ENCODE measurements at regions not wholly inside any gene's neighbourhood (a gene's known extent, or its start where the extent isn't known, plus 50 kb on each side); places are given as distances from the start of the nearest gene placed in this dataset.
A peak's percentile ranks its signal among the peaks of the same experiment; 100 is the strongest.
"Not testable (repeated sequence)": the region's sequence is repeated elsewhere in the genome, so short reads cannot be mapped to it uniquely, and the experiment has no call there.

- Histone ChIP-seq H3K27ac (ENCODE audit: low read depth, low read length) (no peak overlapping the region), H3K27me3 (ENCODE audit: control insufficient read depth, insufficient read depth, low read length) (no peaks in the 10 kb centered on the region), H3K4me1 (ENCODE audit: control insufficient read depth, insufficient read depth, low read length) (peaks cover 12% of the 10 kb centered on the region), H3K9me3 (ENCODE audit: control insufficient read depth, insufficient read depth, low read length) (0 out of 2 replicates have a peak, but pooled peaks cover 4% of the 10 kb centered on the region), H3K9ac (ENCODE audit: low read depth, low read length) (no peak overlapping the region), H3K36me3 (ENCODE audit: control insufficient read depth, insufficient read depth, low read length) (no peaks in the 10 kb centered on the region), H3K4me3 (ENCODE audit: low read depth, low read length) (no peak overlapping the region)
Measured at GRCh38 chr10:16184096-16184597, 252.7 kb upstream of the PTER start.

DNA sequence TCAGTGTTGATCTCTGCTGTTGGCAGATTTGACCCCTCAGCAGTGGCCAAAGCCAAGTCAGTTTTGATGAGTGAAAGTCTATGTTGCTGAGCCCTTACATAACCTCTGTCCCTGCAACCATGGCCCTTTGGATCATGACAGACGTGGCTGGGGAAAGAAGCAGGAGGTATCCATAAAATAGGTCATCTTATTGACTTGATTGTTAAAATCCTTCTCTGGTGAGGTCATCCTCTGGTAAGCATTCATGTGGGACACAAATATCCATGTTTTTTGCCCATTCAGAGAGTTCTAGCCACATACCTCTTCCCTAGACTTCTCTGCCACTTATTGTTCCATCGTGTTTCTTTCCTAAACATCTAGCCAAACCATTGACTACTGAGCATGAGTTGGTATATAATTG is 251.9 kb upstream of the PTER start:
- peaks cover 12% of the 10 kb centered on the region for H3K4me1 ChIP-seq (ENCODE audit: control insufficient read depth, insufficient read depth, low read length)
- 0 out of 2 replicates have a peak, but pooled peaks cover 4% of the 10 kb centered on the region for H3K9me3 ChIP-seq (ENCODE audit: control insufficient read depth, insufficient read depth, low read length)
- no peaks in the 10 kb centered on the region for H3K36me3 ChIP-seq (ENCODE audit: control insufficient read depth, insufficient read depth, low read length)
- no peaks in the 10 kb centered on the region for H3K27me3 ChIP-seq (ENCODE audit: control insufficient read depth, insufficient read depth, low read length)
- H3K27ac ChIP-seq (ENCODE audit: low read depth, low read length): no peak overlapping the region
- H3K9ac ChIP-seq (ENCODE audit: low read depth, low read length): no peak overlapping the region
- H3K4me3 ChIP-seq (ENCODE audit: low read depth, low read length): no peak overlapping the region

DNA sequence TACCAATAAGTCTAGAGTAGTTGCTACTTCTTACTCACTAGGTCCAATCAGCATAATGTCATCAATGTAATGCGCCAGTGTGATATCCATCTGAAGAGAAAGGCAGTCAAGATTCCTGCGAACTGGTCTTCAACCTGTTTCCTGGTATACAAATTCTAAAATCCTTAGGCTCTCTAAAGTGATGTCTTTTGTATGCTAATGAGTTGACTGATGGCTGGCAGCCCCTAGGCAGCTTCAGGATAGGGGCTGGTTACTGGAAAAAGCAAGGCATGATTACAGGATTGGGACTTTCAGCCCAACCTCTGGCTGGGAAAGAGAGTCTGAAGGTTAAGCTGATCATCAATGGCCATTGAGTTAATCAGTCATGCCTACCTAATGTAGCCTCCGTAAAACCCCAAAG is 250.2 kb upstream of the PTER start:
- H3K27me3 ChIP-seq (ENCODE audit: control insufficient read depth, insufficient read depth, low read length): no peaks in the 10 kb centered on the region
- H3K36me3 ChIP-seq (ENCODE audit: control insufficient read depth, insufficient read depth, low read length): no peaks in the 10 kb centered on the region
- 0 out of 2 replicates have a peak, but pooled peaks cover 4% of the 10 kb centered on the region for H3K9me3 ChIP-seq (ENCODE audit: control insufficient read depth, insufficient read depth, low read length)
- no peak overlapping the region for H3K9ac ChIP-seq (ENCODE audit: low read depth, low read length)
- H3K4me1 ChIP-seq (ENCODE audit: control insufficient read depth, insufficient read depth, low read length): peaks cover 12% of the 10 kb centered on the region
- no peak overlapping the region for H3K4me3 ChIP-seq (ENCODE audit: low read depth, low read length)
- H3K27ac ChIP-seq (ENCODE audit: low read depth, low read length): peak overlapping the region; percentile 25

DNA sequence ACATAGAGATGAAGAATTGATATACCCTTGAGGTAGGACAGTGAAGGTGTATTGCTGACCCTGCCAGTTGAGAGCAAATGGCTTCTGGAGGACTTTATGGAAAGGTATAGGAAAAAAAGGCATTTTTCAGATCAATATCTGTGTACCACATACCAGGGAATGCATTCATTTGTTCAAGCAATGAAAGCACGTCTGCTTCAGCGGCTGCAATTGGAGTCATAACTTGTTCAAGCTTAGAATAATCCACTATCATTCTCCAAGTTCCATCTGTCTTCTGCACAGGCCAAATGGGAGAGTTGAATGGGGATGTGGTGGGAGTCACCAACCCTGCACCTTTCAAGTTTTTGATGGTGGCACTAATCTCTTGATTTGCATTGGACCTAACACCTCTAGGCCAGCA is 249.6 kb upstream of the PTER start:
- Histone ChIP-seq H3K9me3 (ENCODE audit: control insufficient read depth, insufficient read depth, low read length) (0 out of 2 replicates have a peak, but pooled peaks cover 4% of the 10 kb centered on the region), H3K27me3 (ENCODE audit: control insufficient read depth, insufficient read depth, low read length) (no peaks in the 10 kb centered on the region)

DNA sequence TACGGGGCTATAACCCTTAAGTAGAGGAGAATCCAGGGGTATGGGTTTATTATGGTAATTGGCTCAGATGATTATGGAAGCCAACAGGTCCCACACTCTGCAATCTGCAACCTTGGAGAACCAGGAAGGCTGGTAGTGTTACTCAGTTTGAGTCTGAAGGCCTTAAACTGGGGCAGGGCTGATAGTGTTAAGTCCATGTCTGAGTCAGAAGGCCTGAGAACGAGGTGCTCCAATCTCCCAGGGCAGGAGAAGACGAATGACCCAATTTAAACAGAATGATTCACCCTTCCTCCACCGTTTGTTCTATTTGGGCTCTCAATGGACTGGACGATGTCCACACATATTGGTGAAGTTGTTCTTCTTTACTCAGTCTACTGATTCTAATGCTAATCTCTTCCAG is 244.5 kb upstream of the PTER start:
- H3K9ac ChIP-seq (ENCODE audit: low read depth, low read length): no peak overlapping the region
- peaks cover 6% of the 10 kb centered on the region for H3K9me3 ChIP-seq (ENCODE audit: control insufficient read depth, insufficient read depth, low read length)
- H3K27ac ChIP-seq (ENCODE audit: low read depth, low read length): no peak overlapping the region
- no peak overlapping the region for H3K4me3 ChIP-seq (ENCODE audit: low read depth, low read length)
- peaks cover 40% of the 10 kb centered on the region for H3K4me1 ChIP-seq (ENCODE audit: control insufficient read depth, insufficient read depth, low read length)
- no peaks in the 10 kb centered on the region for H3K27me3 ChIP-seq (ENCODE audit: control insufficient read depth, insufficient read depth, low read length)
- H3K36me3 ChIP-seq (ENCODE audit: control insufficient read depth, insufficient read depth, low read length): no peaks in the 10 kb centered on the region

More for the DNA sequence above, 249.6 kb upstream of the PTER start:
- Histone ChIP-seq H3K4me3 (ENCODE audit: low read depth, low read length) (no peak overlapping the region), H3K27ac (ENCODE audit: low read depth, low read length) (no peak overlapping the region), H3K4me1 (ENCODE audit: control insufficient read depth, insufficient read depth, low read length) (peaks cover 12% of the 10 kb centered on the region), H3K9ac (ENCODE audit: low read depth, low read length) (no peak overlapping the region), H3K36me3 (ENCODE audit: control insufficient read depth, insufficient read depth, low read length) (no peaks in the 10 kb centered on the region)

GRCh38 chr10:16193241-16193640 is 243.6 kb upstream of the PTER start:
- H3K36me3 ChIP-seq (ENCODE audit: control insufficient read depth, insufficient read depth, low read length): no peaks in the 10 kb centered on the region

GRCh38 chr10:16195178-16195769 is 241.5 kb upstream of the PTER start:
- no peaks in the 10 kb centered on the region for H3K27me3 ChIP-seq (ENCODE audit: control insufficient read depth, insufficient read depth, low read length)
- H3K4me3 ChIP-seq (ENCODE audit: low read depth, low read length): peak overlapping the region; percentile 43
- H3K4me1 ChIP-seq (ENCODE audit: control insufficient read depth, insufficient read depth, low read length): peaks cover 40% of the 10 kb centered on the region
- H3K36me3 ChIP-seq (ENCODE audit: control insufficient read depth, insufficient read depth, low read length): no peaks in the 10 kb centered on the region
- H3K27ac ChIP-seq (ENCODE audit: low read depth, low read length): peak overlapping the region; percentile 88
- H3K9ac ChIP-seq (ENCODE audit: low read depth, low read length): no peak overlapping the region
- peaks cover 13% of the 10 kb centered on the region for H3K9me3 ChIP-seq (ENCODE audit: control insufficient read depth, insufficient read depth, low read length)

More at GRCh38 chr10:16193241-16193640, 243.6 kb upstream of the PTER start:
- H3K9ac ChIP-seq (ENCODE audit: low read depth, low read length): no peak overlapping the region
- H3K27me3 ChIP-seq (ENCODE audit: control insufficient read depth, insufficient read depth, low read length): no peaks in the 10 kb centered on the region
- H3K4me3 ChIP-seq (ENCODE audit: low read depth, low read length): no peak overlapping the region
- peak overlapping the region; percentile 66 for H3K27ac ChIP-seq (ENCODE audit: low read depth, low read length)
- peaks cover 40% of the 10 kb centered on the region for H3K4me1 ChIP-seq (ENCODE audit: control insufficient read depth, insufficient read depth, low read length)
- H3K9me3 ChIP-seq (ENCODE audit: control insufficient read depth, insufficient read depth, low read length): peaks cover 13% of the 10 kb centered on the region

- Histone ChIP-seq H3K27me3 (ENCODE audit: control insufficient read depth, insufficient read depth, low read length) (no peaks in the 10 kb centered on the region), H3K4me3 (ENCODE audit: low read depth, low read length) (peak overlapping the region; percentile 43), H3K27ac (ENCODE audit: low read depth, low read length) (peak overlapping the region; percentile 88), H3K9ac (ENCODE audit: low read depth, low read length) (no peak overlapping the region), H3K36me3 (ENCODE audit: control insufficient read depth, insufficient read depth, low read length) (no peaks in the 10 kb centered on the region), H3K9me3 (ENCODE audit: control insufficient read depth, insufficient read depth, low read length) (peaks cover 17% of the 10 kb centered on the region), H3K4me1 (ENCODE audit: control insufficient read depth, insufficient read depth, low read length) (peaks cover 40% of the 10 kb centered on the region)
Measured at GRCh38 chr10:16195894-16196293, 240.9 kb upstream of the PTER start.

DNA sequence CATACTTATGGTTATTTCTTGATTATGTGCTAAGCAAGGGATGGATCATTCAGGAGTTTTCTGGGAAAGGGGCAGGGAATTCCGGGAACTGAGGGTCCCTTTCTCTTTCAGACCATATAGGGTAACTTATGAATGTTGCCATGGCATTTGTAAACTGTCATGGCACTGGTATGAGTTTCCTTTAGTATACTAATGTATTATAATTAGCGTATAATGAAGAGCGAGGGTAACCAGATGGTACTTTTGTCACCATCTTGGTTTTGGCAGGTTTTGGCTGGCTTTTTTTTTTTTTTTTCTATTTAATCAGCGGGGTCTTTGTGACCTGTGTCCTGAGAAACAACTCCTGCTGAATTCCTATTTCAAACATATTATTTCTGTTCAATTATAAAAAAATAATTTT is 237.6 kb upstream of the PTER start:
- peaks cover 26% of the 10 kb centered on the region for H3K4me1 ChIP-seq (ENCODE audit: control insufficient read depth, insufficient read depth, low read length)
- no peak overlapping the region for H3K27ac ChIP-seq (ENCODE audit: low read depth, low read length)
- no peak overlapping the region for H3K4me3 ChIP-seq (ENCODE audit: low read depth, low read length)
- H3K9ac ChIP-seq (ENCODE audit: low read depth, low read length): no peak overlapping the region
- no peaks in the 10 kb centered on the region; the same call in 1 of the 2 replicates for H3K36me3 ChIP-seq (ENCODE audit: control insufficient read depth, insufficient read depth, low read length)
- H3K9me3 ChIP-seq (ENCODE audit: control insufficient read depth, insufficient read depth, low read length): peaks cover 17% of the 10 kb centered on the region
- no peaks in the 10 kb centered on the region for H3K27me3 ChIP-seq (ENCODE audit: control insufficient read depth, insufficient read depth, low read length)

DNA sequence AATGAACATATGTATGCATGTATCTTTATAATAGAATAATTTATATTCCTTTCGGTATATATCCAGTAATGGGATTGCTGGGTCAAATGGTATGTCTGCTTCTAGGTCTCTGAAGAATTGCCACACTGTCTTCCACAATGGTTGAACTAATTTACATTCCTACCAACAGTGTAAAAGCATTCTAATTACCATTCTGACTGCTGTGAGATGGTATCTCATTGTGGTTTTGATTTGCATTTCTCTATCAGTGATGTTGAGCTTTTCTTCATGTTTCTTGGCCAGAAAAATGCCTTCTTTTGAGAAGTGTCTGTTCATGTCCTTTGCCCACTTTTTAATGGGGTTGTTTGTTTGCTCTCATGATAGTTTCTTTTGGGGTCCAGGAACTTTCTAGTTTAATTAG is 213.2 kb upstream of the PTER start:
- H3K27me3 ChIP-seq (ENCODE audit: control insufficient read depth, insufficient read depth, low read length); H3K36me3 ChIP-seq (ENCODE audit: control insufficient read depth, insufficient read depth, low read length): not testable (repeated sequence)
- H3K9me3 ChIP-seq (ENCODE audit: control insufficient read depth, insufficient read depth, low read length): peaks cover 28% of the 10 kb centered on the region

GRCh38 chr10:16227674-16228073 is 209.1 kb upstream of the PTER start:
- Histone ChIP-seq H3K4me3 (ENCODE audit: low read depth, low read length) (no peak overlapping the region), H3K9ac (ENCODE audit: low read depth, low read length) (no peak overlapping the region), H3K36me3 (ENCODE audit: control insufficient read depth, insufficient read depth, low read length) (no peaks in the 10 kb centered on the region), H3K27ac (ENCODE audit: low read depth, low read length) (no peak overlapping the region), H3K4me1 (ENCODE audit: control insufficient read depth, insufficient read depth, low read length) (no peaks in the 10 kb centered on the region), H3K27me3 (ENCODE audit: control insufficient read depth, insufficient read depth, low read length) (no peaks in the 10 kb centered on the region), H3K9me3 (ENCODE audit: control insufficient read depth, insufficient read depth, low read length) (peaks cover 7% of the 10 kb centered on the region)

More for the DNA sequence above, 213.2 kb upstream of the PTER start:
- H3K9ac ChIP-seq (ENCODE audit: low read depth, low read length); H3K4me3 ChIP-seq (ENCODE audit: low read depth, low read length); H3K27ac ChIP-seq (ENCODE audit: low read depth, low read length); H3K4me1 ChIP-seq (ENCODE audit: control insufficient read depth, insufficient read depth, low read length): not testable (repeated sequence)

Measured in HUES48 (cell line).